ENCODE measurements at regions not wholly inside any gene's neighbourhood (a gene's known extent, or its start where the extent isn't known, plus 50 kb on each side); places are given as distances from the start of the nearest gene placed in this dataset.

DNA sequence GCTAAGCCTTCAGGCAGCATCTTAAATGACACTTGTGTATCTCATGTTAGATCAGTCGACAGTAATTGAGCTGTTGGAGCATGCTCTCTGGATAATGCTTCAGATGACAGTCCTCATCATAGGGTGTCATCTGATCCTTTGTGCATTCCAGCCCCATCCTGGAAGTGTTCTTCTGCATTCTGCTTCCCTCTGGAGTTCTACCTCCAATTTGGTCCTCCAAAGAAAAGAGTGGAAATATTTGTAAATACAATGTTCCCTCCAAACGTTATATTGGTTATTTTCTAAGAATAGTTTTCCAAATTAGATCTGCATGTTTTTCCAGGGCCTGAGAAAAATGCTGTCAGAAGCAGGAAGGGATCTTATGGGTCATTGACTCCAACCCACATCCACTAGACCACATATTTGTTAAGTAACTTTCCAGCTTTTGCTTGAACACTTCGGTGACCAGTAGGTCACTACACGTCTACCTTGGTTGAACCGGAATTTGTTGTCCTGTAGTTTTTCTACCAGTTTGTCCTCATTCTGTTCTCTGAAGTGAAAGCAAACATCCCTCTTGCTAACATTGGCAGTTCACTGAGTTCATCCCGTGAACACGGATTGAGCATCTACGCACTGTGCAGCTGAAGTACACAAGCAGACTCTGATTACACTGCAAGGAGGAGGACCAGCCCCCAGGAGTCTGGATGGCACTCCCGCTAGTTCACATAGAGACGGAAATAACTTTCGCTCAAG is 136.0 kb downstream of the TLR5 start:
- TF ChIP-seq ESRRG (CRISPR knock-in tag; IDR thresholded peaks at IDR 0.05) (no peak), ZNF8 (CRISPR knock-in tag; IDR thresholded peaks at IDR 0.05) (no peak), ZNF70 (CRISPR knock-in tag; IDR thresholded peaks at IDR 0.05) (no peak)
- TF ChIP-seq, protein P1, sequence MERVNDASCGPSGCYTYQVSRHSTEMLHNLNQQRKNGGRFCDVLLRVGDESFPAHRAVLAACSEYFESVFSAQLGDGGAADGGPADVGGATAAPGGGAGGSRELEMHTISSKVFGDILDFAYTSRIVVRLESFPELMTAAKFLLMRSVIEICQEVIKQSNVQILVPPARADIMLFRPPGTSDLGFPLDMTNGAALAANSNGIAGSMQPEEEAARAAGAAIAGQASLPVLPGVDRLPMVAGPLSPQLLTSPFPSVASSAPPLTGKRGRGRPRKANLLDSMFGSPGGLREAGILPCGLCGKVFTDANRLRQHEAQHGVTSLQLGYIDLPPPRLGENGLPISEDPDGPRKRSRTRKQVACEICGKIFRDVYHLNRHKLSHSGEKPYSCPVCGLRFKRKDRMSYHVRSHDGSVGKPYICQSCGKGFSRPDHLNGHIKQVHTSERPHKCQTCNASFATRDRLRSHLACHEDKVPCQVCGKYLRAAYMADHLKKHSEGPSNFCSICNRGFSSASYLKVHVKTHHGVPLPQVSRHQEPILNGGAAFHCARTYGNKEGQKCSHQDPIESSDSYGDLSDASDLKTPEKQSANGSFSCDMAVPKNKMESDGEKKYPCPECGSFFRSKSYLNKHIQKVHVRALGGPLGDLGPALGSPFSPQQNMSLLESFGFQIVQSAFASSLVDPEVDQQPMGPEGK (CRISPR knock-in tag; IDR thresholded peaks at IDR 0.05; ENCODE audit: borderline replicate concordance), result no peak
- 0 out of 3 replicates have a peak, but pooled peaks have one; percentile 23 for ATAC-seq

DNA sequence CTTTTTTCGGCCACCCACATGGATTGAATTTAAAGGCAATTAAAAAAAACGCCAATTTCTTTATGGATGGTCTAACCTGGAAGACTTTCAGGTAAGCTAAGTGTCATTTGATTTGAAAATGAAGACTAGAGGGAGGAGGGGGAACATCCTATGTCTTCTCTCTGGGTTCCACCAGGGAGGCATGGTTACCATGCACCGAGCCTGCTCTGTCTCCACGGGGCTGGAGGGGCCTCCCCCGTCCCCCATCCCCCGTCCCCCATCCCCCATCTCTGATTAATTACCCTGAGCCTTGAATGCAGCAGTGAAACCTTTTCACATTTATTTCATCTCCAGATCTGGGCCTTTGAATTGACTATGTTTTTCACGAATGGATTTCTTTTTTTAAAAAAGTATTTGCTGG is 135.1 kb downstream of the TLR5 start:
- TF ChIP-seq, protein P1 (CRISPR knock-in tag; IDR thresholded peaks at IDR 0.05; ENCODE audit: borderline replicate concordance), result no peak
- no peak for TF ChIP-seq RARB (CRISPR knock-in tag; IDR thresholded peaks at IDR 0.05)
- no peak for TF ChIP-seq OSR1 (CRISPR knock-in tag; IDR thresholded peaks at IDR 0.05)
- no peak for TF ChIP-seq ZNF8 (CRISPR knock-in tag; IDR thresholded peaks at IDR 0.05)
- TF ChIP-seq CSDC2 (CRISPR knock-in tag; IDR thresholded peaks at IDR 0.05), result no peak
- TF ChIP-seq BACH2 (CRISPR knock-in tag; IDR thresholded peaks at IDR 0.05; ENCODE audit: borderline replicate concordance), result no peak
- no peak for TF ChIP-seq ESRRG (CRISPR knock-in tag; IDR thresholded peaks at IDR 0.05)
- no peak for TF ChIP-seq ISL1 (CRISPR knock-in tag; IDR thresholded peaks at IDR 0.05)
- TF ChIP-seq, protein P2, sequence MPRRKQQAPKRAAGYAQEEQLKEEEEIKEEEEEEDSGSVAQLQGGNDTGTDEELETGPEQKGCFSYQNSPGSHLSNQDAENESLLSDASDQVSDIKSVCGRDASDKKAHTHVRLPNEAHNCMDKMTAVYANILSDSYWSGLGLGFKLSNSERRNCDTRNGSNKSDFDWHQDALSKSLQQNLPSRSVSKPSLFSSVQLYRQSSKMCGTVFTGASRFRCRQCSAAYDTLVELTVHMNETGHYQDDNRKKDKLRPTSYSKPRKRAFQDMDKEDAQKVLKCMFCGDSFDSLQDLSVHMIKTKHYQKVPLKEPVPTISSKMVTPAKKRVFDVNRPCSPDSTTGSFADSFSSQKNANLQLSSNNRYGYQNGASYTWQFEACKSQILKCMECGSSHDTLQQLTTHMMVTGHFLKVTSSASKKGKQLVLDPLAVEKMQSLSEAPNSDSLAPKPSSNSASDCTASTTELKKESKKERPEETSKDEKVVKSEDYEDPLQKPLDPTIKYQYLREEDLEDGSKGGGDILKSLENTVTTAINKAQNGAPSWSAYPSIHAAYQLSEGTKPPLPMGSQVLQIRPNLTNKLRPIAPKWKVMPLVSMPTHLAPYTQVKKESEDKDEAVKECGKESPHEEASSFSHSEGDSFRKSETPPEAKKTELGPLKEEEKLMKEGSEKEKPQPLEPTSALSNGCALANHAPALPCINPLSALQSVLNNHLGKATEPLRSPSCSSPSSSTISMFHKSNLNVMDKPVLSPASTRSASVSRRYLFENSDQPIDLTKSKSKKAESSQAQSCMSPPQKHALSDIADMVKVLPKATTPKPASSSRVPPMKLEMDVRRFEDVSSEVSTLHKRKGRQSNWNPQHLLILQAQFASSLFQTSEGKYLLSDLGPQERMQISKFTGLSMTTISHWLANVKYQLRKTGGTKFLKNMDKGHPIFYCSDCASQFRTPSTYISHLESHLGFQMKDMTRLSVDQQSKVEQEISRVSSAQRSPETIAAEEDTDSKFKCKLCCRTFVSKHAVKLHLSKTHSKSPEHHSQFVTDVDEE (CRISPR knock-in tag; IDR thresholded peaks at IDR 0.05), result no peak
- no peak for TF ChIP-seq ZNF565 (CRISPR knock-in tag; conservative IDR thresholded peaks at IDR 0.05; ENCODE audit: low read depth)
- no peak for TF ChIP-seq ARNTL (CRISPR knock-in tag; IDR thresholded peaks at IDR 0.05; ENCODE audit: borderline replicate concordance, low read depth)
- no peak for TF ChIP-seq ZFP3 (CRISPR knock-in tag; IDR thresholded peaks at IDR 0.05)
- TF ChIP-seq, protein P3, sequence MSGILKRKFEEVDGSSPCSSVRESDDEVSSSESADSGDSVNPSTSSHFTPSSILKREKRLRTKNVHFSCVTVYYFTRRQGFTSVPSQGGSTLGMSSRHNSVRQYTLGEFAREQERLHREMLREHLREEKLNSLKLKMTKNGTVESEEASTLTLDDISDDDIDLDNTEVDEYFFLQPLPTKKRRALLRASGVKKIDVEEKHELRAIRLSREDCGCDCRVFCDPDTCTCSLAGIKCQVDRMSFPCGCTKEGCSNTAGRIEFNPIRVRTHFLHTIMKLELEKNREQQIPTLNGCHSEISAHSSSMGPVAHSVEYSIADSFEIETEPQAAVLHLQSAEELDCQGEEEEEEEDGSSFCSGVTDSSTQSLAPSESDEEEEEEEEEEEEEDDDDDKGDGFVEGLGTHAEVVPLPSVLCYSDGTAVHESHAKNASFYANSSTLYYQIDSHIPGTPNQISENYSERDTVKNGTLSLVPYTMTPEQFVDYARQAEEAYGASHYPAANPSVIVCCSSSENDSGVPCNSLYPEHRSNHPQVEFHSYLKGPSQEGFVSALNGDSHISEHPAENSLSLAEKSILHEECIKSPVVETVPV (CRISPR knock-in tag; IDR thresholded peaks at IDR 0.05), result no peak
- no peak for TF ChIP-seq PPARA (CRISPR knock-in tag; IDR thresholded peaks at IDR 0.05; ENCODE audit: borderline replicate concordance)
- TF ChIP-seq, protein P4, sequence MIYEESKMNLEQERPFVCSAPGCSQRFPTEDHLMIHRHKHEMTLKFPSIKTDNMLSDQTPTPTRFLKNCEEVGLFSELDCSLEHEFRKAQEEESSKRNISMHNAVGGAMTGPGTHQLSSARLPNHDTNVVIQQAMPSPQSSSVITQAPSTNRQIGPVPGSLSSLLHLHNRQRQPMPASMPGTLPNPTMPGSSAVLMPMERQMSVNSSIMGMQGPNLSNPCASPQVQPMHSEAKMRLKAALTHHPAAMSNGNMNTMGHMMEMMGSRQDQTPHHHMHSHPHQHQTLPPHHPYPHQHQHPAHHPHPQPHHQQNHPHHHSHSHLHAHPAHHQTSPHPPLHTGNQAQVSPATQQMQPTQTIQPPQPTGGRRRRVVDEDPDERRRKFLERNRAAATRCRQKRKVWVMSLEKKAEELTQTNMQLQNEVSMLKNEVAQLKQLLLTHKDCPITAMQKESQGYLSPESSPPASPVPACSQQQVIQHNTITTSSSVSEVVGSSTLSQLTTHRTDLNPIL (CRISPR knock-in tag; IDR thresholded peaks at IDR 0.05; ENCODE audit: low read depth), result no peak
- no peak for TF ChIP-seq ZFP30 (CRISPR knock-in tag; IDR thresholded peaks at IDR 0.05)
- TF ChIP-seq SNAI2 (CRISPR knock-in tag; IDR thresholded peaks at IDR 0.05), result no peak
- no peak for ATAC-seq

DNA sequence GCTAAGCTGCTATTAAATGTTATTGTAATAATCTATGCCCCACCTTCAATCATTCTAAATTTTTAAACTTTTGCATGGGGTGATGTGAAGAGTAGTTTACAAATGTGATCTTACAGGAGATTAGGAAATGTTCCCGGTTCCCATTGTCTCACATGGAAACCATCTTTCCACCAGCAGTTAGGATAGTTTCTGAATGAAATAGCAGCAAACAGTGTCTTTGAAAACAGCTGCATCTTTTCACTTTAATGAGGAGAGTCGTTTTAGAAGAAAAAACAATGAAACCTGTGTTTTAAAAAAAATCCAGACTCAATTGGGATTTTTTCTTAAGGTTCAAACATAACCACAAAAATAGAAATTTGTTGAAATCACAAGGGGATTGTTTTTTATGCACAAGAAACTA is 134.2 kb downstream of the TLR5 start:
- peak; percentile 52 for ATAC-seq
- TF ChIP-seq GLIS3 (CRISPR knock-in tag; IDR thresholded peaks at IDR 0.05), result no peak
- no peak for TF ChIP-seq SNAI2 (CRISPR knock-in tag; IDR thresholded peaks at IDR 0.05)
- no peak for TF ChIP-seq TOX (CRISPR knock-in tag; IDR thresholded peaks at IDR 0.05; ENCODE audit: borderline replicate concordance)
- TF ChIP-seq ZNF565 (CRISPR knock-in tag; conservative IDR thresholded peaks at IDR 0.05; ENCODE audit: low read depth), result no peak
- TF ChIP-seq, protein P1 (CRISPR knock-in tag; IDR thresholded peaks at IDR 0.05; ENCODE audit: borderline replicate concordance), result no peak
- TF ChIP-seq ZC3H10 (CRISPR knock-in tag; IDR thresholded peaks at IDR 0.05), result no peak
- TF ChIP-seq, protein P4 (CRISPR knock-in tag; IDR thresholded peaks at IDR 0.05; ENCODE audit: low read depth), result no peak
- TF ChIP-seq, protein P5, sequence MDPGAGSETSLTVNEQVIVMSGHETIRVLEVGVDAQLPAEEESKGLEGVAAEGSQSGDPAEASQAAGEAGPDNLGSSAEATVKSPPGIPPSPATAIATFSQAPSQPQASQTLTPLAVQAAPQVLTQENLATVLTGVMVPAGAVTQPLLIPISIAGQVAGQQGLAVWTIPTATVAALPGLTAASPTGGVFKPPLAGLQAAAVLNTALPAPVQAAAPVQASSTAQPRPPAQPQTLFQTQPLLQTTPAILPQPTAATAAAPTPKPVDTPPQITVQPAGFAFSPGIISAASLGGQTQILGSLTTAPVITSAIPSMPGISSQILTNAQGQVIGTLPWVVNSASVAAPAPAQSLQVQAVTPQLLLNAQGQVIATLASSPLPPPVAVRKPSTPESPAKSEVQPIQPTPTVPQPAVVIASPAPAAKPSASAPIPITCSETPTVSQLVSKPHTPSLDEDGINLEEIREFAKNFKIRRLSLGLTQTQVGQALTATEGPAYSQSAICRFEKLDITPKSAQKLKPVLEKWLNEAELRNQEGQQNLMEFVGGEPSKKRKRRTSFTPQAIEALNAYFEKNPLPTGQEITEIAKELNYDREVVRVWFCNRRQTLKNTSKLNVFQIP (CRISPR knock-in tag; IDR thresholded peaks at IDR 0.05; ENCODE audit: borderline replicate concordance, low read depth), result no peak
- TF ChIP-seq TCF4 (CRISPR knock-in tag; IDR thresholded peaks at IDR 0.05; ENCODE audit: borderline replicate concordance), result no peak
- no peak for TF ChIP-seq RARB (CRISPR knock-in tag; IDR thresholded peaks at IDR 0.05)
- TF ChIP-seq ARNTL (CRISPR knock-in tag; IDR thresholded peaks at IDR 0.05; ENCODE audit: borderline replicate concordance, low read depth), result no peak
- TF ChIP-seq OSR1 (CRISPR knock-in tag; IDR thresholded peaks at IDR 0.05), result no peak
